GM23338 (cell line): ENCODE measurements at regions not wholly inside any gene's neighbourhood (a gene's known extent, or its start where the extent isn't known, plus 50 kb on each side); places are given as distances from the start of the nearest gene placed in this dataset.

Source experiments
- EZH2 ChIP-seq: fragments of 200-600 bp; sonication (generic); IDR thresholded peaks from one replicate; pipeline ENCODE4 v1.8.0; 2017; ENCODE audit warnings: antibody characterized with exemption, mild to moderate bottlenecking, low read depth; ENCODE audit not compliant: unreplicated experiment
- TF ChIP-seq, protein P1 (sequence below), 2 experiments: fragments of 200-600 bp in 1 of 2; sonication (generic) in 1 of 2; conservative IDR thresholded peaks; 2 replicates each; pipeline versions ENCODE4 v1.5.1 to v1.6.1; 2016 to 2017; ENCODE audit warnings: antibody characterized with exemption in 2 of 2, low read depth in 2 of 2, mild to moderate bottlenecking in 2 of 2, moderate library complexity in 1 of 2
- TF ChIP-seq, protein P2 (sequence below): IDR thresholded peaks from one replicate; pipeline ENCODE4 v1.6.1; 2018; ENCODE audit warnings: antibody characterized with exemption; ENCODE audit not compliant: unreplicated experiment

DNA sequence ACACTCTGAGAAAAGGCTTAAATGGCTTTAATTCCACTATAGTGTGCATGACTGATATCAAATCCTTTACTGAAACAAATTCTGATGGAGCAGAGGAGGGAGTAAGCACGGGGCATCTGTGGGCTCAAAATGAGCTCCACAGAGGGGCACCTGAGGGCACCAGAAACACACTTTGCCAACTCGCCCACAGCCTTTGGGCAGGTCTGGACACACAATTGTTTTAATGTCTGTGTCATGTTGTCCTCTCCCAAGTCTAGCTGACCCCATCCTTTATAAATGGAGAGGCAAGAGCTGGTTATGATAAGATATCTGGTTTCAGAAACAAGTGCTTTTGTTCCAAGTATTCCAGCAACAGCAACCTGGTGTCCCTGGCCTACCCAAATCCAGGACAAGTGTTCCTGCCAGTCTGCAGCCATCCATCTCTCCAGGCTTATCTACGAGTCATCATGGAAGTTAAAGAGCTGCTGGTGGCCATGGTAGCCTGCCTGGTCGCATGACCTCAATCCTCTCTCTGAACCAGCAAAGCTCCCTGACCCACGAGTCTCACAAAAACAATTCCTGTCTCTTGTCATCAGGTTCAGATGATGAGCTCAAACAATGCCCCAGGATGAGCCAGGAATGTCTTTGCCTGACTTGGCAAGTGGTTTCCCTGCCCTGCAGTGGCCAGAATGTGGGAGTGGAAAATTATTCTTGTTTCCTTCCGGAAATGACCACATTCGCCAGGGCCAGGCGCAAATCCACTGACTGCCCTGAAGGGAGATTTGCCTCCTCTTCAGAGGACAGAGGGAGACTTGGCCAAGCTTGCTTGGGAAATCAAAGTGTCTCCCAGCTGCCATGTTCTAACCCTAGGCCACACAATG lies 64.4 kb upstream of the TPM1 start:
- TF ChIP-seq, protein P1, sequence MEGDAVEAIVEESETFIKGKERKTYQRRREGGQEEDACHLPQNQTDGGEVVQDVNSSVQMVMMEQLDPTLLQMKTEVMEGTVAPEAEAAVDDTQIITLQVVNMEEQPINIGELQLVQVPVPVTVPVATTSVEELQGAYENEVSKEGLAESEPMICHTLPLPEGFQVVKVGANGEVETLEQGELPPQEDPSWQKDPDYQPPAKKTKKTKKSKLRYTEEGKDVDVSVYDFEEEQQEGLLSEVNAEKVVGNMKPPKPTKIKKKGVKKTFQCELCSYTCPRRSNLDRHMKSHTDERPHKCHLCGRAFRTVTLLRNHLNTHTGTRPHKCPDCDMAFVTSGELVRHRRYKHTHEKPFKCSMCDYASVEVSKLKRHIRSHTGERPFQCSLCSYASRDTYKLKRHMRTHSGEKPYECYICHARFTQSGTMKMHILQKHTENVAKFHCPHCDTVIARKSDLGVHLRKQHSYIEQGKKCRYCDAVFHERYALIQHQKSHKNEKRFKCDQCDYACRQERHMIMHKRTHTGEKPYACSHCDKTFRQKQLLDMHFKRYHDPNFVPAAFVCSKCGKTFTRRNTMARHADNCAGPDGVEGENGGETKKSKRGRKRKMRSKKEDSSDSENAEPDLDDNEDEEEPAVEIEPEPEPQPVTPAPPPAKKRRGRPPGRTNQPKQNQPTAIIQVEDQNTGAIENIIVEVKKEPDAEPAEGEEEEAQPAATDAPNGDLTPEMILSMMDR (conservative IDR thresholded peaks at IDR 0.05; ENCODE audit: low read depth in 2 of 2) = no peak
- no peak for TF ChIP-seq EZH2
- TF ChIP-seq, protein P2, sequence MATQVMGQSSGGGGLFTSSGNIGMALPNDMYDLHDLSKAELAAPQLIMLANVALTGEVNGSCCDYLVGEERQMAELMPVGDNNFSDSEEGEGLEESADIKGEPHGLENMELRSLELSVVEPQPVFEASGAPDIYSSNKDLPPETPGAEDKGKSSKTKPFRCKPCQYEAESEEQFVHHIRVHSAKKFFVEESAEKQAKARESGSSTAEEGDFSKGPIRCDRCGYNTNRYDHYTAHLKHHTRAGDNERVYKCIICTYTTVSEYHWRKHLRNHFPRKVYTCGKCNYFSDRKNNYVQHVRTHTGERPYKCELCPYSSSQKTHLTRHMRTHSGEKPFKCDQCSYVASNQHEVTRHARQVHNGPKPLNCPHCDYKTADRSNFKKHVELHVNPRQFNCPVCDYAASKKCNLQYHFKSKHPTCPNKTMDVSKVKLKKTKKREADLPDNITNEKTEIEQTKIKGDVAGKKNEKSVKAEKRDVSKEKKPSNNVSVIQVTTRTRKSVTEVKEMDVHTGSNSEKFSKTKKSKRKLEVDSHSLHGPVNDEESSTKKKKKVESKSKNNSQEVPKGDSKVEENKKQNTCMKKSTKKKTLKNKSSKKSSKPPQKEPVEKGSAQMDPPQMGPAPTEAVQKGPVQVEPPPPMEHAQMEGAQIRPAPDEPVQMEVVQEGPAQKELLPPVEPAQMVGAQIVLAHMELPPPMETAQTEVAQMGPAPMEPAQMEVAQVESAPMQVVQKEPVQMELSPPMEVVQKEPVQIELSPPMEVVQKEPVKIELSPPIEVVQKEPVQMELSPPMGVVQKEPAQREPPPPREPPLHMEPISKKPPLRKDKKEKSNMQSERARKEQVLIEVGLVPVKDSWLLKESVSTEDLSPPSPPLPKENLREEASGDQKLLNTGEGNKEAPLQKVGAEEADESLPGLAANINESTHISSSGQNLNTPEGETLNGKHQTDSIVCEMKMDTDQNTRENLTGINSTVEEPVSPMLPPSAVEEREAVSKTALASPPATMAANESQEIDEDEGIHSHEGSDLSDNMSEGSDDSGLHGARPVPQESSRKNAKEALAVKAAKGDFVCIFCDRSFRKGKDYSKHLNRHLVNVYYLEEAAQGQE = no peak
